Stimulated activated CD4-positive, alpha-beta T cell treated with anti-CD3 and anti-CD28 coated beads, Interleukin-1b, Interleukin-23, amount 100 ng/mL, for 24 hours (primary cell): ENCODE measurements at regions not wholly inside any gene's neighbourhood (a gene's known extent, or its start where the extent isn't known, plus 50 kb on each side); places are given as distances from the start of the nearest gene placed in this dataset.
"Not testable (repeated sequence)": the region's sequence is repeated elsewhere in the genome, so short reads cannot be mapped to it uniquely, and the experiment has no call there.

ENCODE experiments used
- DNase-seq, 4 experiments: peaks; one replicate each; pipeline ENCODE4 v3.0.0-alpha.2; 2020; ENCODE audit warnings: low read depth in 4 of 4, low spot score in 1 of 4

DNA sequence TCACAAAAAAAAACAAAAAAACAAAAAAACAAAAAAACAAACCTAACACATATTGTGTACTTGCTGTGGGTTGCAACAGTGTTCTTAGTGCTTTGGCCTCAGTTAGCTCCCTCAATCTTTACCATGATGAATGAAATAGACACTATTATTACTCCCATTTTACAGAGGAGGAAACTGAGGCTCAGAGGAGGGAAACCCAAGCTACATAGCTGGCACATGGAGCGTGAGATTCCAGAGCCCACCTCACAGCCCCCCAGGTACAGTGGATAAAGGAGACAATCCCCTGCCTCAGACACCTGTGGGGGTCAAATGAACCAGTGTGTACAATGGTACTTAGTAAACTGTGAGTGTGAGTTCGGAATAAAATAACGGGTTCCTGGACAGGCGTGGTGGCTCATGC is 104.9 kb upstream of the SMAD3 start:
- no peak for DNase-seq

DNA sequence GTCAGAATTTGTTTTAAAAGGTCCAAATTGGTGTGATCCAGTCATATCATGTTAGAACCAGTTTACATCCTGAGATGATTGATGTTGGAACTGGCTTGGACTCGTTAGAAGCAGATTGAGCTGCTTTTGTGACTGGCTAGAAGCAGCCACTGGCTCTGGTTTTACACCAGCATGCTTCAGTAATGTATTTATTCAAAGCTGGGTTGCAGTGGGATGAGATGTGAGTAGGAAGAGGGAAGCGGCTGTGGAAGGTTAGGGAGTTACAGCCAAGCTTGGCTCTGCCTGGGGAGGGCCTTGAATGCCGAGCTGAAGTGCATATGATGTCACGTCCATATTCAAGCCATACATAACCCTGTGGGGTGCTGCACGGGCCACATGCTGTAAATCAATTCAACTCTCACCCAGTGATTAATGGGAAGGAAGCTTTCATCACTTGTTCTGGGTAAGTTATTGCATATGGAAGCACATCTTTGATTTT is 104.0 kb upstream of the SMAD3 start:
- no peak for DNase-seq

DNA sequence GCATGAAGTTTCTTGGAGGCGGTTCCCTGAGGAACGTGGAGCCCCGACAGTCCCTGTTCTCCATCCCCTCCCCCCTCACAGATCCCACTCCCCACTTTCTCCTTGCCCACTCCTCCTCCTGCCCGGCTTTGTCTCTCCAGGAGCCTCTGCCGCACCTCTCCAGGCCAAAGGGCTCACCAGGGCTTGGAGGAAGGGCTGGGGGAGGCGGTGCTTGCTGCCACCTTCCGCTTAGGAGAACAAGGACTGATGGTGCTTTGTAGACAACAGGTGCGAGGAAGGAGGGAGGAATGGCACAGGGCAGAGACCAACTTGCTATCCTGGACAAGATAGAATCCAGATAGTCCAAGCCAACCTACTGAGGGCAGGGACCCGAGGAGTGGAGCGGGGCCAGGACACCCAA is 103.5 kb upstream of the SMAD3 start:
- no peak for DNase-seq

DNA sequence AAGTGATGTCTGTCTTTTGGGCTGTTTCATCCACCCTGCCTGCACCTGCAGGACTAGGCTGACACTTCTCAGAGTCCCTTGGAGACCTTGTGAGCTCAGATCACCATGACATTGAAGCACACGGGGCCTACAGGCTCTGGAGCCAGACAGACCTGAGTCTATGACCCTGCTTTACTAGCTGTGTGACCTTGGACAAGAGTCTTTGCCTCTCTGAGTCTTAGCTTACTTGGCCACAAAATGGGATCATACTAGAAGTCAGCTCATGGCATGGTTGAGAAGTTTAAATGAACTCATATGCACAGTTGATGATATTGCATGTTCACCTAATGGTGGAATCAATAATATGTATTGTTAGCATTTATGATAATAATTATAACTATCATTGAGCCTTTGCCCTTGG is 102.9 kb upstream of the SMAD3 start:
- DNase-seq: no peak

DNA sequence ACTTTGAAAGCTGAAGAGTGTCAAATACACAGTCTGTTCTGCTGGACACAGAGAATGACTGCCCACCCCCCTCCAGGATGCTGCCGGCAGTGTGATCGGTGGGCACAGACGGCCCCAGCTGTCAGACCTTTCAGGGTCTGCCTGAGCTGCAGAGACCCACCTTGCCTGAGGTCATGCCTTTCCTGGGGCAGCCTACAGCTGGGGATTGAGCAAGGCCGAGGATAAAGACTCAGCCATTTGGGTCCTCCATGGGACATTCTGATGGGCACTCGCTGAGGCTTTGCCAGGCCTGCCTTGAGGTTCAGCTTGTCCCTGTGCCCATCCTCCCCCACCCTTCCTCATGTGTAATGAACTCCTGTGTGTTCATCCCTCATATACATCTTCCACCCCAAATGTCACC is 102.3 kb upstream of the SMAD3 start:
- no peak for DNase-seq

DNA sequence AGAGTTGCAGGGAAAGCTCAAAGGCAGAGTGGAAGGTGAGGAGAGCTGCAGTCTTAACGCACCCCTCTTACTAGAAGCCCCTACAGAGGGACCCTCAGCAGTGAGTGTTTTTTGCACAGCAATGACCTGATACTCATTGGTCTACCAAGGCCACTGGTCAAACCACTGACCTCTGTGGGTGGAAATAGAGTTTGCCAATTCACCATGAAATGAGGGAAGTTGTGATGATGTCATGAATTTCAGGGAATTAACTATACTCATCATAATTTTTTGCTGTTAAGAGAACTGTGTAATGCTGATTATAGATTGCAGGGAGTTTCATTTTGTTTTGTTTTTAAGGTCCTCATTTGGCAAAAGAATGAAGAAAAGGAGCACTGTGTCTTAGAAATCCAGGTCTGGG is 101.7 kb upstream of the SMAD3 start:
- DNase-seq: no peak

DNA sequence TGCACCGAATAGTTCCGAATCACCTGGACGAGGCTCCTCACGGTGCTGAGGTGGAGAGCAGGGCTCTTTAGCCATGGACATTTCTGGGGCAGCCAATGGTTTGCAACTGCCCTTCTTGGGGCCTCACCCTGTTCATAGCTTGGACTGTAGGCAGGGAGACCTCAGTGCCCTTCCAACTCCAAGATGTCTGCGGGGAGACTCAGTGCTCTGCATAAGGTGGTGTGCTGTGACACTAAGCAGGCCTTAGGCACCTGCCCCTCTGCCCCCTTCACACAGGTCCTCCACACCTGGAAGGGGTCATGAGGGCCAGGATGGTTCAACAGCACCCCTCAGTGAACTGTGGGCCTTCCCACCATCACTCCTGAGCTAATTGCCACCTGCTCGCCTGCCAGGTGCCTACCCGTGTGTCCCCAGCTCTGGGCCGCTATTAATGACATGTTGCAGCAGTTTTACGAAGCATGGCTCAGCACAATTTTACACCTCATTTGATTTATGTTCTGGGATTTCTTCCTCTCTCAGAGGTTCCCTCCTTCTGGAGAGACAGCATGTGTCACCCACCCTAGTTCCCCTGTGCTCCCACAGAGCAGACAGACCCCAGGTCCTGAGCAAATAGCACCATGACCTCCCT is 101.2 kb upstream of the SMAD3 start:
- DNase-seq: no peak

DNA sequence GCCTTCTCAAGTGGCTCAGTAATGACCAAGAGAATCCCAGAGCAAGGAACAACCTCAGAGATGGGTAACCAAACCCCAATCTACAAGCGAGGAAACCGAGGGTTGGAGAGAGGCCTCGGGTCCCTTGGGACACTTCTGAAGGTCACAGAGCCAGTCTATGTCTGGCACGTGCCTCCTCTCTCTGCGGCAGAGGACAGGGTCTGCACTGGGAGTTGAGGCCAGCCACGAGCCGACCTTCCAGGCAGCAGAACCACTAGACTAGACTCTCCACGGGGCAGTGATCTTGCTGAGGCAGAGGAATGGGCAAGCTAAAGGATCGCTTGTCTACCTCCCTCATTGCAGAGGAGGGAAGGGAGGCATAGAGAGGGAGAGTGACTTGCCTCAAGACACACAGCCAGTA is 100.6 kb upstream of the SMAD3 start:
- DNase-seq: no peak

DNA sequence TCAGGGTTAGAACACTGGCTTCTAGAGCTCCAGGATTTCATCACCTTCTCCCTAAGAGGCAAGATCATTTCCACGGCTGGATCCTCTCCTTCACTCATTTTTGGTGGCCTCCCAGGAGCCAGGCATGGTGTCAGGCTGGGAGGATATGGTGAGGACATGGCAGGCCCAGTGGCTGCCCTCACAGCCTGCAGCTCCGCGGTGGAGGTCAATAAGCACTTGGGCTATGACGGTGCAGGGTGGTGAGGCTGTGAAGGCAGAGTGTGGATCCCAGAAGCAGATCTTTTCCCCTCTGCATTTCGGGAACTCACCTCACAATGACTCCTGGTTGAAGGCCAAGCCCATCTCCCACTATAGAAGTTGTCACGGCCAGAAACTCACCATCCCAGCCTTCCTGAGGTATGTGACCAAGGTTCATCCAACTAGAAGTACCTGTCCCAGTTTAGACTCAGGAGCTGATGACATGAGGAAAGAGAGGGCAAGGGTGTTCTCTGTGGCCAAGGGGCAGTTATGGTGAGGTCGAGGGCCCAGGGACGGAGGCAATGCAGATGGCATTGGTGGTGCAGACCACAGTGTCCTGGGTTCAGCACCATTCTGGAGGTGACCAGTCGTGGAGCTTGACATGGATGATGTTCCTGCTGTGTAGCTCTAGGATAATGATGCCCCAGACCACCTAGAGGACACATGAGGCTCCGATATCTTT is 100.1 kb upstream of the SMAD3 start:
- no peak for DNase-seq

DNA sequence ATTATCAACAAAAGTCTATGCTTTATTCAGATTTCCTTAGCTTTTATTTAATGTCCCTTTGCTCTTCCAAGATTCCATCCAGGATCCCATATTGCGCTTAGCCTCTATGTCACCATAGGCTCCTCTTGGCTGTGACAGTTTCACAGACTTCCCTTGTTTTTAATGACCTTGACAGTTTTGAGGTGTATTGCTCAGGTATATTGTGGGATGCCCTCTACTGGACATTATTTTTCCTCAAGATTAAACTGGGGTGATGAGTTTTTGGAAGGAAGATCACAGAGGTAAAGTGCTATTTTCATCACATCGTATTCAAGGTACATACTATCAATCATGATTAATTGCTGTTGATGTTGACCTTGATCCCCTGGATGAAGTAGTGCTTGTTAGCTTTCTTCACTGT is 99.1 kb upstream of the SMAD3 start:
- DNase-seq: no peak

DNA sequence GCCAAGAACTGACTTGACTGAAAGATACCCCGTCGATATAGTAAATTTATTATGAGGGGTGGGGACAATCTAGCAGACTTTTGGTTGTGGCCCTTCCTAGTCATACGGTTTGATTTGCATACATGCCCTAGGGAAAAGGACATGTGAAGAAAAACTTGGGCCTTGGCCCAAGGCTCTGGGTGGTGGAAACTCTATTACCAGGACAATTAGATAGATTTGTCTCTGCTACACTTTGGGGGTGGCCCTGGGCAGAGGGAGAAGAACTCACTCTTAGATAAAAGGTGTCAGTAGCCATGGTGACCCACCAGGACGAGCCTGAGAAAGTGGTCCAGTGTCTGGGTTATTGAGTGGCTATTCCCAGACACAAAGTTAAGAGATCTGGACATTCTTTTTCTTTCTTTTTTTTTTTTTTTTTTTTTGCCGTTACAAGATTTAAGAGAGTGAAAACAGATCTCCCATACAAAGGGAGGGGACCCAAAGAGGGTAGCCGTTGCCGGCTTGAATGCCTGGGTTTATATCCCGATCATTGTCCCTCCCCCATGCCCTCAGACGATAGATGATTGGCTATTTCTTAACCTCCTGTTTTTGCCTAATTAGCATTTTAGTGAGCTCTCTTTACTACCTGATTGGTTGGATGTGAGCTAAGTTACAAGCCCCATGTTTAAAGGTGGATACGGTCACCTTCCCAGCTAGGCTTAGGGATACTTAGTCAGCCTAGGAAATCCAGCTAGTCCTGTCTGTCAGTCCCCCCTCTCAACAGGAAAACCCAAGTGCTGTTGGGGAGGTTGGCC is 96.4 kb upstream of the SMAD3 start:
- no peak for DNase-seq

DNA sequence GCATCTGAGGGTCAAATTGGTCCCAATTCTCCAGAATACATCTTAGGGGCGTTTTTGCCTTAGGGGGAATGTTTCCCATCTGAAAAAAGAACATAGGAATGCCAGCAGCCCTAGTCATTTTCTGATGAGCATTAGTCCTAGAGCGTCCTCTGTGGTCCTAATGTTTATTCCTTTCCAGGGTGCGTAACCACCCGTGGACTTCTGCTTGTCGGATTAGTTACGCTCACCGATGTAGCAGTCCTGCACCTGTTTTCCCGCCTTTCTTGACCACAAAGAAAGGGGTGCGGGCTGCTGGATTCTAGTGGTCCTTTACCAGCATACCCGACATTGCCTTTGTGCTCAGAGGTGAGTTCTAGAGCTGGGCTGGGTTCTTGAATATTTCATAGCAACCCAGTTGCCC is 91.3 kb upstream of the SMAD3 start:
- DNase-seq: not testable (repeated sequence)

DNA sequence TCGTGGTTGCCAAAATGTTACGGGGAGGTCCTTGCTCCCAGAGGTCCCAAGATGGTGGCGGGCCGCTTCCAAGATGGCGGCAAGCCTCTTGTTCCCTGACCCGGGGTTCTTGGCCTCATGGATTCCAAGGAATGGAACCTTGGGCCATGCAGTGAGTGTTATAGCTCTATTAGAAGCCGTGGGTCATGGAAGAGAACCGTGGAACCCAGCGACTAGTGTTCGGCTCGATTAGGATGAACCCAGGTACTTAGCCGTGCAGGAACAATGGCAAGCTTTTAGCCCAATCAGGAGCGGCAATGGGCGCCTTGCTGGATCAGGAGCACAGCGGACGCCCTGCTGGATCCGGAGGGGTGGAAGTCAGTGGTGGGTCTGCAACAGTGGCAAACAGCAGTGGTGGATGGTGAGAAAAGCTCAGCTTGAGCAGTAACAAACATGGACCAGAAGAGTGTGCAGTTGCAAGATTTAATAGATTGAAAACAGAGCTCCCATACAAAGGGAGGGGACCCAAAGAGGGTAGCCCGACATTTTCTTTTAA is 89.2 kb upstream of the SMAD3 start:
- not testable (repeated sequence) for DNase-seq

DNA sequence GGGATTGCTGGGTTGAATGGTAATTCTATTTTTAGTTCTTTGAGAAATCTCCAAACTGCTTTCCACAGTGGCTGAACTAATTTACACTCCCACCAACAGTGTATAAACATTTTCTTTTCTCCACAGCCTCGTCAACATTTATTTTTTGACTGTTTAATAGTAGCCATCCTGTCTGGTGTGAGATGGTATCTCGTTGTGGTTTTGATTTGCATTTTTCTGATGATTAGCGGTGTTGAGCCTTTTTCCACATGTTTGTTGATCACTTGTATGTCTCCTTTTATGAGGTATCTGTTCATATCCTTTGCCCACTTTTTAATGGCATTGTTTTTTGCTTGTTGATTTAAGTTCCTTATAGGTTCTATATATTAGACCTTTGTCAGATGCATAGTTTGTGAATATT is 85.1 kb upstream of the SMAD3 start:
- DNase-seq: not testable (repeated sequence)

DNA sequence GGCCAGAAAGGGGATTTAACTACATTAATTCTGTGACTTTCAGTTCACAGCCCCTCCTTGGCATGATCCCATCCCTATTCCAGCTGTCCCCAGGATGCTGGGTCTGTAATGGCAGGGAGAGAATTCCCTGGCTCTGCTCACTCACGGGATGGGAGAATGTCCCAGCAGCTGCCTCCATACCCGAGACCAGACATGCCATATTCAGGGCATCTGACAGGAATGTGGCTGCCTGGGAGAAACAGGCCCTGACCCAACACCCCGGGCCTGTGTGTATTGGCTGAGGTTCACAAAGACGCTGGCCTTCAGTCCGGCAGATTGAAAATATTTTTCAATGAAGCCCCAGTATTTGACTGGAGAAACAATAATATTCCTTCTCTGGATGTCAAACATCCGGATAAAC is 83.6 kb upstream of the SMAD3 start:
- no peak for DNase-seq

DNA sequence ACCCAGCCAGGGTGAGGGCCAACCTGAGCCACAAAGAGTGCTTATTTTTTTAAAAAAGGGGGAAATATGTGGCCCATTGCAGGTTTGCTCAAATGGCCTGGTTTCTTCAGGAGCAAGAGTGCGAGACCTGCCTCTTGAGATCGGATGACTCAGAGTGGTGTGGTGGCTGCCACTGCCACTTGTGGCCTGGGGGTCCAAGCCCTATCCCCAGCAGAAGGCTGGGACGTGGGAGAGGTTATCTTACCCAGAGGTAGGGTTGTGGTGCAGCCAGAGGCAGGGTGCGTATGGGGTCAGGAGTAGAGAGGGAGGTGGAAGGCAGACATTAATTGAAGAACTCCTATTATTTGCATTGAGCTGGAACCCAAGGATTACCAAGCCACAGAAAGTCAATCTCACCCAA is 83.2 kb upstream of the SMAD3 start:
- DNase-seq: no peak

DNA sequence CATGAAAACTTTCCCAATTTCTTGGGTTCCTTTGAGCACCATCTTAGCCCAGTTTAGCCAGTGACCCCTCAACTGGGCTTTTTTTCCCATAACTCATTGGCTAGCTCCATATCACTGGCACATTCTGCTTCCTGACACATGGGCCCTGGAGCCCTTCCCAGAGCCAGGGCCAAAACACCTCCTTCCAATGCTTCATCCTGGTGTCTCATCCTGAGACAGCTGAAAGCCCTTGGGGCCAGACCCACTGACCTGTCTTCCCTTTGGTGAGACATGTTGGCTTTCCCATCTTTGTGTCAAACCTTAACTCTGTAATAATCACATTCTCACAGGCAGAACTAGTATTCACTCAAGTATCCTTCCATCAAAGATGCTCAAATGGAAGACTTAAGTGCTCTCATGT is 82.6 kb upstream of the SMAD3 start:
- DNase-seq: no peak

DNA sequence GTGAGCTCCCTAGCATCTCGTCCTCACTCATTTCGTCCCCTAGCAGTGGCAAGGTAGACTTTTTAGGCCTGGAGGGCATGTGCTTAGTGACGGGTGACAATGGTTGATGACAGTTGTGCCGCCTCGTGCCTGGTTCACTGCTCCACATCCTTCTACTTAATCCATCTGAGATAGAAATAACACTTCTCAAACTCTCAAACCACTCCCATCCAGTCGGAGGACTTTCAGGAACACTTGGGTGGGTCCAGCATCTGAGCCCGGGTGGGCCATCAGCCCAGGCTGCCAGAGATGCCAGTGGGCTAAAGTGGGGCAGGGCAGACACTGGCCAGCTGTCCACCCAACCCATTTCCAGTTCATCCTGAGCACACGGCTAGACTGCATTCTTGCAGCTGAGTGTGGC is 79.7 kb upstream of the SMAD3 start:
- DNase-seq: no peak

DNA sequence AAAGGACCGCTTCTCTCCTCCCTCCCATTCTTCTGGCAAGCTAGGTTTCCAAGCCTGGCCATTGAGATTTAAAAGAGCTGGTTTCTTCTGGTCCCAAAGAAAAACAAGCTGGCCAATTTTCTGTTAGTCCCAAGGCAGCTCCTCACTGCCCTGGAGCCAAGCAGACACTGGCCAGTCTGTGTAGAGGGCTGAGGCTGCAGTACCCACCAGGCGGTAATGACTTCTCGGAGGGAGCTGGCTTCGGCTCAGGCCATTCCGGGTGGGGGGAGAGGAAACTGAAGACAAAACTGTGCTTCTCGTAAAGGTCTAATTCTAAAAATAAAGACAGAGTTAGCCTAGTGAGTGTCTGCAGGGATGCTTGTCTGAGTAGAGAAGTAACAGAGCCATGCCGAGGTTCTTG is 78.5 kb upstream of the SMAD3 start:
- no peak for DNase-seq

DNA sequence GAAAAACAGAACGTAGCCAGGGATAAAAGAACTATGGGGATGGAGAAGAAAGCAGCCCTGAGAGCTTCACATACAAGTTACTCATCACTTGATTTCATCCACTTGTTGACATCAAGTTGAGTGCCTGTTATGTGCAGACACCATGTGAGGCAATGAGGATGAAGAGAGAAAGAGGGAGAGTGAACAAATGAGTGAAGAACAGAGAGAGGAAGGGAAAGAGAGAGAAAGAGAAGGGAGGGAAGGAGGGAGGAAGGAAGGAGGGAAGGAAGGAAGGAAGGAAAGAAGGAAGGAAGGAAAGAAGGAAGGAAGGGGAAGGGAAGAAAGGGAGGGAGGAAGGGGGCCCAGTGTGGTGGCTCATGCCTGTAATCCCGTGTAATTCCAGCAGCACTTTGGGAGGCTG is 72.3 kb upstream of the SMAD3 start:
- DNase-seq: no peak

DNA sequence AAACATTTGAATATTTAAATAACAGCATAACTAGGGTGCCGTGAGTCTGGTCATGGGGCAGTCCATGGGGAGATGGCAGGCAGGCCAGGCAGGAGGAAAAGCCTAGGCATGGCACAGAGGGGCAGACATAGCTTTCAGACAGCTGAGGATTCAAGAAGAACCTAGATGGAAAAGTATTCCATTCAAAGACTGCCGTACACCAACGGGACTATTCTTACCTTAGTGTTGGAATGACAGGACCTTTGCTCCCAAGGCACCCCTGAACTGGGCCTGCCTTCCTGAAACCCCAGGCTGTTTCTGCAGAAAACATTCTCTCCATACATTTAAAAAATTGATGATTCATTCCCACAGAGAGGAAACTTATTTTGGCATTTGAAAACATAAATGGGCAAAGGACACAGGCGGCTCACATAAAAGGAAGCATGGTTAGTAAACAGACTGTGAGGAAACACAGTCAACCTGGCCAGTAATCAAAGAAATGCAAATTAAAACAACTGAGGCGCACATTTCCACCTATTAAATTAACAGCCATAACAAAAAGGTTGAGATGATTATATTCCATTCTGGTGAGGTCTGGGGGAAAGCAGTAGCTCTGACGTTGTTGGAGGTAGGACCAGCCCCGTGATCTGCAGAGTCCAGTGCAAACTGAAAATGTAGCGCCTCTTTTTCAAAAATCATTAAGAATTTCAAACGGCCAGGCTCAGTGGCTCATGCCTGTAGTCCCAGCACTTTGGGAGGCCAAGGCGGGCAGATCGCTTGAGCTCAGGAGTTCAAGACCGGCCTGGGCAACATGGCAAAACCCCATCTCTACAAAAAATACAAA is 71.3 kb upstream of the SMAD3 start:
- no peak for DNase-seq
